Astrocyte of the spinal cord (primary cell): ENCODE measurements at regions not wholly inside any gene's neighbourhood (a gene's known extent, or its start where the extent isn't known, plus 50 kb on each side); places are given as distances from the start of the nearest gene placed in this dataset.

Experiments used
- DNase-seq: peaks from one replicate; pipeline ENCODE4 v3.0.0; 2011; ENCODE audit warnings: low read depth, low spot score
- H3K4me3 ChIP-seq: 2 replicates; pipeline ENCODE4 v1.5.1; 2011; ENCODE audit warnings: low read depth, mild to moderate bottlenecking, low read length, moderate library complexity
- in situ Hi-C: cut with HindIII; loops from 2 replicates; pipeline ENCODE4 v1.10.0; 2017; ENCODE audit warnings: low sequenced_read_pairs
- TF ChIP-seq, protein P1 (sequence below): IDR thresholded peaks from 2 replicates; pipeline ENCODE4 v1.5.1; 2012; ENCODE audit warnings: low read depth, mild to moderate bottlenecking, low read length, inconsistent platforms

DNA sequence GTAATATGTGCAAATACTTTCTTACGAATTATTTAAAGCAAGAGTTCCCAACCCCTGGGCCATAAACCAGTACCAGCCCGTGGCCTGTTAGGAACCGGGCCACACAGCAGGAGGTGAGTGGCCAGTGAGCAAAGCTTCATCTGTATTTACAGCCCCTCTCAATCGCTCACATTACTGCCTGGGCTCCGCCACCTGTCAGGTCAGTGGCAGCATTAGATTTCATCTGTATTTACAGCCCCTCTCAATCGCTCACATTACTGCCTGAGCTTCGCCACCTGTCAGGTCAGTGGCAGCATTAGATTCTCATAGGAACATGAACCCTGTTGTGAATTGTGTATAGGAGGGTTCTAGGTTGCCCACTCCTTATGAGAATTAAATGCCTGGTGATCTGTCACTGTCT is 142.0 kb downstream of the RNASET2 start:
- in situ Hi-C loops, result no loop called here
- DNase-seq, result no peak
- H3K4me3 ChIP-seq, result no peak overlapping the region
- TF ChIP-seq, protein P1, sequence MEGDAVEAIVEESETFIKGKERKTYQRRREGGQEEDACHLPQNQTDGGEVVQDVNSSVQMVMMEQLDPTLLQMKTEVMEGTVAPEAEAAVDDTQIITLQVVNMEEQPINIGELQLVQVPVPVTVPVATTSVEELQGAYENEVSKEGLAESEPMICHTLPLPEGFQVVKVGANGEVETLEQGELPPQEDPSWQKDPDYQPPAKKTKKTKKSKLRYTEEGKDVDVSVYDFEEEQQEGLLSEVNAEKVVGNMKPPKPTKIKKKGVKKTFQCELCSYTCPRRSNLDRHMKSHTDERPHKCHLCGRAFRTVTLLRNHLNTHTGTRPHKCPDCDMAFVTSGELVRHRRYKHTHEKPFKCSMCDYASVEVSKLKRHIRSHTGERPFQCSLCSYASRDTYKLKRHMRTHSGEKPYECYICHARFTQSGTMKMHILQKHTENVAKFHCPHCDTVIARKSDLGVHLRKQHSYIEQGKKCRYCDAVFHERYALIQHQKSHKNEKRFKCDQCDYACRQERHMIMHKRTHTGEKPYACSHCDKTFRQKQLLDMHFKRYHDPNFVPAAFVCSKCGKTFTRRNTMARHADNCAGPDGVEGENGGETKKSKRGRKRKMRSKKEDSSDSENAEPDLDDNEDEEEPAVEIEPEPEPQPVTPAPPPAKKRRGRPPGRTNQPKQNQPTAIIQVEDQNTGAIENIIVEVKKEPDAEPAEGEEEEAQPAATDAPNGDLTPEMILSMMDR, result no peak

DNA sequence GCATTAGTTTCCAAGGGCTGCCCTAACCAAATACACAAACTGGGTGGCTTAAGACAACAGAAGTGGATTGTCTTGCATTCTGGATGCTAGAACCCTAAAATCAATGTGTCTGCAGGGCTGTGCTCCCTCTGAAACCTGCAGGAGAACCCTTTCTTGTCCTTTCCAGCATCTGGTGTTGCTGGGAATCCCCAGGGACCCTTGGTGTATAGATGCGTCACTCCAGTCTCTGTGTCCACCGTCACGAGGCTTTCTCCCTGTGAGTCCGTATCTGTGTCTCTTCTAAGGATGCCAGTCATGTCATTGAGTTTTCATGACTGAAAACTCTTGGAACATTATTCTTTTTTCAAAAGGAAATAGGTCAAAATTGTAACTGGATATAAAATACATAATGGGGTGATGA is 142.9 kb downstream of the RNASET2 start:
- TF ChIP-seq, protein P1, result no peak
- no peak overlapping the region for H3K4me3 ChIP-seq
- in situ Hi-C loops, result no loop called here
- DNase-seq, result no peak

DNA sequence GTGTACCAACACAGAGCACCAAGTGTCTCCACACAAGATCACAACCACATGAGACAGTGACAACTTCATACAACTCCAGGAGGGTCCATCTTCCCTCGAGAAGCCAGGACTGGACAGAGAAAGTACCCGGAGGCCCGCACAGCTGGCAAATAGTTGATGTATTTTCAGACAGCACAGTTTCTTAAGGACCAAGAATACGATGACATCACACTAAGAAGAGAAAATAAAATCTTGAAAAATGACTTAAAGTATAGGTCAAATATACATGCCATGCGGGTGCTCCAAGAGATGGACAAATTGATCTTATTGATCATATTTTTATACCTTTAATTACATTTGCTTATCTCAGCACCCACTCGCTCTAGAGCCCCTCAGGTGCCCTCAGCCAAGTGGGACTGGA is 145.5 kb downstream of the RNASET2 start:
- in situ Hi-C loops, result no loop called here
- TF ChIP-seq, protein P1, result no peak
- no peak for DNase-seq
- H3K4me3 ChIP-seq, result no peak overlapping the region

DNA sequence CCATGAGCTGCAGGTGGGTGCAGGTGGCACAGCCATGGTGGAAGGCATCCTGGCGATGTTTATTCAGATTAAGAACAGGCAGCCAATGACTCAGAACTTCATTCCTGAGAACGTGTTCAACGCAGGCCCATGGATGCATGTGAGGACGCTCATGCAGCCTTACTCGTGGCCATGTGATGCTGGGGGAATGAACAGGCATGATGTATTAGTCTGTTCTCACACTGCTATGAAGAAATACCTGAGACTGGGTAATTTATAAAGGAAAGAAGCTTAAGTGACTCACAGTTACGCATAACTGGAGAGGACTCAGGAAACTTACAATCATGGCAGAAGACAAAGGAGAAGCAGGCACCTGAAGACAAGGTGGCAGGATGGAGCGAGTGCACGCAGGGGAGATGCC is 146.6 kb downstream of the RNASET2 start:
- TF ChIP-seq, protein P1, result no peak
- in situ Hi-C loops, result no loop called here
- no peak overlapping the region for H3K4me3 ChIP-seq
- DNase-seq, result no peak

DNA sequence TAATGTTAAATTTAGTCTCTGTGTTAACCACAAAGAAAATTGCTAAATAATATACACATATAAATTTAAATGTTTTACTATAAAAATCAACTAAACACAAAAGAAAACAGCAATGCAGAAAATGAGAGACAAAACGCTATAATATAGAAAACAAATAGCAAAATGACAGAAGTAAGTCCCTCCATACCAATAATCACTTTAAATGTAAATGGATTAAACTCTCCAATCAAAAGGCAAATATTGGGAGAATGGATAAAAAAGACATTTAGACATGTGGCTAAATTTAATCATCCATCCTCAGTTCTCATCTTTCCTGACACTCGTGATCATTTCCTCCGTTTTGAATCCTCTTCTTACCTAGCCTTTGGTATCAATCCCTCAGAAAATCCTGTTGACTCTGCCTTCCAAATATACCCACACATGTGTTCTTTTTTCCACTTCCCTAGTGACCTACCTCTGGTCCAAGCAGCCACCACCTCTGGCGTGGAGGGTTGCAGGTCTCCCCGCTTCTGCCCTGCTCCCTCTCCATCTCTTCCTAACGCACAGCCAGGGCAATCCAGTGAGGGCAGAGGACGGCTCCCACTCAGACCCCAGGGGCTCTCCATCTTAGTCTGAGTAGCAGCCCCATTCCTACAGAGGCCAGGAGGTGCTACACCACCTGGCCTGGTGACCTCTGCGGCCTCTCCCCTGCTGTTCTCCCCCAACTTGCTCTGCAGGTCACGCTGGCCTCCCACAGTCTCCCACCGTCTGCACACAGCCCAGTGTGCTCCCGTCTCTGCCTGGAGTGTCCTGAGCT is 149.2 kb downstream of the RNASET2 start:
- TF ChIP-seq, protein P1, result no peak
- no peak for DNase-seq
- in situ Hi-C loops, result no loop called here
- H3K4me3 ChIP-seq, result no peak overlapping the region

DNA sequence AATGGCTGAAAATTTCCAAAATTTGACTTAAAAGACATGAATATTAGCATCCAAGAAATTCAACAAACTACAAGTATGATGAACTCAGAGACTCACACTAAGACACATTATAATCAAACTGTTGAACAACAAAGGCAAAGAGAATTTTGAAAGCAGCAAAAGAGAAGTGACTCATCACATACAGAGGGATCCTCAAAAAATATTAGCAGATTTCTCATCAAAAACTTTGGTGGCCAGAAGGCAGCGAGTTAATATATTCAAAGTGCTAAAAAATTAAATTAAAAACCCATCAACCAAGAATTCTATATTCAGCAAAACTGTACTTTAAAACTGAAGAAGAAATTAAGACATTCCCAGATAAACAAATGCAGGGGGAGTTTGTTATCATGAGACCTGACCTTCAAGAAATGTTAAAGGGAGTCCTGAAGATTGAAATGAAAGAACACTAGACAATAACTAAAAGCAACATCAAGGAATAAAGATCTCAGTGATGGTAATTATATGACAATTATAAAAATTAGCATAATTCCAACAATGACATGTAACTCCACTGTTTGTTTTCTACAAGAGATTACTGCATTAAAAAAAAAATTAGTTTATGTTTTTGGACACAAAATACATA is 150.0 kb downstream of the RNASET2 start:
- DNase-seq, result no peak
- in situ Hi-C loops, result no loop called here
- TF ChIP-seq, protein P1, result no peak
- H3K4me3 ChIP-seq, result no peak overlapping the region
